Neural crest cell (in vitro differentiated cells): ENCODE measurements at regions not wholly inside any gene's neighbourhood (a gene's known extent, or its start where the extent isn't known, plus 50 kb on each side); places are given as distances from the start of the nearest gene placed in this dataset.
A peak's percentile ranks its signal among the peaks of the same experiment; 100 is the strongest.

ENCODE experiments used
- DNase-seq: peaks from one replicate; pipeline ENCODE4 v3.0.0; 2021; ENCODE audit warnings: low read depth, mixed read lengths, low spot score
- H3K27ac Mint-ChIP-seq: one replicate; pipeline ENCODE4 v1.8.0; 2021; ENCODE audit warnings: mild to moderate bottlenecking, mixed read lengths; ENCODE audit not compliant: unreplicated experiment
- H3K27me3 Mint-ChIP-seq: 2 replicates; pipeline ENCODE4 v1.8.0; 2021; ENCODE audit warnings: low read depth, mild to moderate bottlenecking, mixed read lengths
- H3K36me3 Mint-ChIP-seq: 2 replicates; pipeline ENCODE4 v1.8.0; 2021; ENCODE audit warnings: low read depth, mild to moderate bottlenecking, mixed read lengths
- H3K4me1 Mint-ChIP-seq: 2 replicates; pipeline ENCODE4 v1.8.0; 2021; ENCODE audit warnings: mixed read lengths
- H3K4me3 Mint-ChIP-seq: one replicate; pipeline ENCODE4 v1.8.0; 2021; ENCODE audit warnings: mild to moderate bottlenecking, mixed read lengths
- H3K9me3 Mint-ChIP-seq: 2 replicates; pipeline ENCODE4 v1.8.0; 2021; ENCODE audit warnings: mixed read lengths
- CTCF ChIP-seq: fragments of 200-600 bp; sonication (generic); conservative IDR thresholded peaks from 2 replicates; pipeline ENCODE4 v1.5.0; 2021; ENCODE audit warnings: antibody characterized with exemption, mild to moderate bottlenecking

- Mint-ChIP-seq H3K27me3 (no peaks in the 10 kb centered on the region), H3K9me3 (peaks cover 2% of the 10 kb centered on the region), H3K27ac (peak overlapping the region; percentile 79), H3K36me3 (no peaks in the 10 kb centered on the region), H3K4me3 (no peak overlapping the region), H3K4me1 (peaks cover 15% of the 10 kb centered on the region)
- no peak for TF ChIP-seq CTCF
- DNase-seq = no peak
Observed at GRCh38 chr13:103288114-103288513, 221.9 kb upstream of the SLC10A2 start.

GRCh38 chr13:103287659-103288058 lies 221.4 kb upstream of the SLC10A2 start:
- H3K4me3 Mint-ChIP-seq = no peak overlapping the region
- H3K9me3 Mint-ChIP-seq = peaks cover 2% of the 10 kb centered on the region
- H3K36me3 Mint-ChIP-seq = no peaks in the 10 kb centered on the region
- peaks cover 11% of the 10 kb centered on the region for H3K4me1 Mint-ChIP-seq
- no peaks in the 10 kb centered on the region for H3K27me3 Mint-ChIP-seq
- TF ChIP-seq CTCF = no peak
- H3K27ac Mint-ChIP-seq = no peak overlapping the region
- no peak for DNase-seq

GRCh38 chr13:103284466-103284865 lies 218.2 kb upstream of the SLC10A2 start:
- H3K36me3 Mint-ChIP-seq = no peaks in the 10 kb centered on the region
- peaks cover 5% of the 10 kb centered on the region for H3K9me3 Mint-ChIP-seq
- H3K4me3 Mint-ChIP-seq = no peak overlapping the region
- TF ChIP-seq CTCF = no peak
- H3K27ac Mint-ChIP-seq = no peak overlapping the region
- no peak for DNase-seq
- peaks cover 3% of the 10 kb centered on the region for H3K4me1 Mint-ChIP-seq
- H3K27me3 Mint-ChIP-seq = no peaks in the 10 kb centered on the region

GRCh38 chr13:103283451-103283820 lies 217.2 kb upstream of the SLC10A2 start:
- H3K4me3 Mint-ChIP-seq = no peak overlapping the region

GRCh38 chr13:103282571-103283450 lies 216.6 kb upstream of the SLC10A2 start:
- no peak for TF ChIP-seq CTCF
- Mint-ChIP-seq H3K4me3 (no peak overlapping the region), H3K9me3 (peaks cover 5% of the 10 kb centered on the region), H3K27me3 (no peaks in the 10 kb centered on the region), H3K36me3 (no peaks in the 10 kb centered on the region), H3K4me1 (no peaks in the 10 kb centered on the region), H3K27ac (no peak overlapping the region)
- no peak for DNase-seq

More at GRCh38 chr13:103283451-103283820, 217.2 kb upstream of the SLC10A2 start:
- no peak for TF ChIP-seq CTCF
- no peak for DNase-seq
- H3K27ac Mint-ChIP-seq = no peak overlapping the region
- peaks cover 3% of the 10 kb centered on the region for H3K4me1 Mint-ChIP-seq
- H3K9me3 Mint-ChIP-seq = peaks cover 5% of the 10 kb centered on the region
- no peaks in the 10 kb centered on the region for H3K36me3 Mint-ChIP-seq
- H3K27me3 Mint-ChIP-seq = no peaks in the 10 kb centered on the region
